NB4 (cell line): ENCODE measurements at regions not wholly inside any gene's neighbourhood (a gene's known extent, or its start where the extent isn't known, plus 50 kb on each side); places are given as distances from the start of the nearest gene placed in this dataset.

Source experiments
- DNase-seq: peaks from one replicate; pipeline ENCODE4 v3.0.0; 2010; ENCODE audit warnings: low read depth
- H3K4me3 ChIP-seq: one replicate; pipeline ENCODE4 v1.5.1; 2011; ENCODE audit warnings: mild to moderate bottlenecking, low read depth, low read length, moderate library complexity
- MYC ChIP-seq: IDR thresholded peaks from 2 replicates; pipeline ENCODE4 v1.6.1; 2011; ENCODE audit warnings: low read depth, low read length
- POLR2A ChIP-seq: IDR thresholded peaks from 2 replicates; pipeline ENCODE4 v1.6.1; 2011; ENCODE audit warnings: mild to moderate bottlenecking; ENCODE audit not compliant: insufficient read length; ENCODE audit errors: extremely low read depth
- TF ChIP-seq, protein P1 (sequence below): IDR thresholded peaks from one replicate; pipeline ENCODE4 v1.5.1; 2012; ENCODE audit warnings: low read depth, low read length
- TF ChIP-seq, protein P2 (sequence below): IDR thresholded peaks from 2 replicates; pipeline ENCODE4 v1.6.1; 2011; ENCODE audit warnings: low read depth, low read length

DNA sequence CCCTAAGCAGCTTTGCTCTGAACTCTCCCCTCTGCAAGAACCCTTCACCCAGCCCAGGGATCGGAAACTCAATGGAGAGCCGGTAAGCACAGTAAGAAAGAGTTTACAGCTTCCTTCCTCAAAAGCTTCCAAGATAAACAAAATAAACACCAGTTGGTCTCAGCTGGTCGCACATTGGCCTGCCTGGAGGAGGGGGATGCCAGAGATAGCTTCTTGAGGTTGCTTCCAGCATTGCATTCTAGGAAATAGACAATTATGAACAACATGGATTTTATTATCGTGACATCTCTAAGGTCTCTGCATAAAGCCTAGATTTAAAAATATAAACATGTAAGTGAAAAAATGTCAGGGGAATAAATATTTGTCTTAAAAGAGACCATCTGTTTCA is 141.5 kb upstream of the PKDCC start:
- TF ChIP-seq MYC (no peak), POLR2A (no peak)
- TF ChIP-seq, protein P1, sequence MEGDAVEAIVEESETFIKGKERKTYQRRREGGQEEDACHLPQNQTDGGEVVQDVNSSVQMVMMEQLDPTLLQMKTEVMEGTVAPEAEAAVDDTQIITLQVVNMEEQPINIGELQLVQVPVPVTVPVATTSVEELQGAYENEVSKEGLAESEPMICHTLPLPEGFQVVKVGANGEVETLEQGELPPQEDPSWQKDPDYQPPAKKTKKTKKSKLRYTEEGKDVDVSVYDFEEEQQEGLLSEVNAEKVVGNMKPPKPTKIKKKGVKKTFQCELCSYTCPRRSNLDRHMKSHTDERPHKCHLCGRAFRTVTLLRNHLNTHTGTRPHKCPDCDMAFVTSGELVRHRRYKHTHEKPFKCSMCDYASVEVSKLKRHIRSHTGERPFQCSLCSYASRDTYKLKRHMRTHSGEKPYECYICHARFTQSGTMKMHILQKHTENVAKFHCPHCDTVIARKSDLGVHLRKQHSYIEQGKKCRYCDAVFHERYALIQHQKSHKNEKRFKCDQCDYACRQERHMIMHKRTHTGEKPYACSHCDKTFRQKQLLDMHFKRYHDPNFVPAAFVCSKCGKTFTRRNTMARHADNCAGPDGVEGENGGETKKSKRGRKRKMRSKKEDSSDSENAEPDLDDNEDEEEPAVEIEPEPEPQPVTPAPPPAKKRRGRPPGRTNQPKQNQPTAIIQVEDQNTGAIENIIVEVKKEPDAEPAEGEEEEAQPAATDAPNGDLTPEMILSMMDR, result no peak
- TF ChIP-seq, protein P2, sequence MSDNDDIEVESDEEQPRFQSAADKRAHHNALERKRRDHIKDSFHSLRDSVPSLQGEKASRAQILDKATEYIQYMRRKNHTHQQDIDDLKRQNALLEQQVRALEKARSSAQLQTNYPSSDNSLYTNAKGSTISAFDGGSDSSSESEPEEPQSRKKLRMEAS, result no peak
- no peak for DNase-seq
- H3K4me3 ChIP-seq, result no peak overlapping the region

DNA sequence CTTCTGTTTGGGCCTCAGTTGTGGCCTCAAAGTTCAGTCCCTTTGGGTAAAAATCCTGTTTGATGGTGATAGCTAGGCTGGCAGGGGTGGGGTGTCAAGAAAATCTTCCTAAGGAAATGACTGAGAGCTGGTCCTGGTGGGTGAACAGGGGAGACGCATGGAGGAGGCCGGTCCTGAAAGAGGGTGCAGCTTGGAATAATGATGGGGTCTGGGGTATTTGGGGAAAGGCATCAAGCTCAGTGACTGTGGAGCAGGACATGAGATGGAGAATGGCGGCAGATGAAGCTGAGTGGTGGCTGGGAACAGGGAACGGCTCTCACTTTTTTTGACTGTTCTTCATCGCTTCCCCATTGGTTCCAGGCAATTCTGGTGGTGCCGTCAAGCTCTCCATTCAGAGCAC is 140.7 kb upstream of the PKDCC start:
- H3K4me3 ChIP-seq, result no peak overlapping the region
- DNase-seq, result no peak
- TF ChIP-seq, protein P1, result no peak
- TF ChIP-seq POLR2A, result no peak
- TF ChIP-seq, protein P2, result no peak
- TF ChIP-seq MYC, result no peak

DNA sequence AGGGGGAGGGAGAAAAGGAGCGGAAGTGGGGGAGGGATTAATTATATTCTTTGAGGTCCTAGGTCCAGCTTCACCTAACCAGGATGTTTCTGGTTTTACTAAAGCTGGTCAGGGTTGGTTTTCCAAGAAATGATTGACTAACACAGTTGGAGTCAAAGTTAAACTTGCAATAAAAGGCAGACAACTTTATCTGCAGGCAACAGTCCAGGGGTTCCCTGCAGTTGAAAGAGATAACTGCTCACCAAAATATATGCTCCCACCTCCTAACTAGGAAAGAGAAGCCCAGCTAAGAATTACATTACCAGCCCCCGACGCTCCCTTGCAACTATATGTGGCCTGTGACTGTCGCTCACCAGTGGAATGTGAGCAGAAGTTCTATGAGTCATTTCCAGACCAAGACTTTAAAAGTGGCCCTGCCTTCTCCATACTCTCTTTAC is 140.0 kb upstream of the PKDCC start:
- no peak for DNase-seq
- TF ChIP-seq MYC (no peak), POLR2A (no peak)
- TF ChIP-seq, protein P2, result no peak
- TF ChIP-seq, protein P1, result no peak
- H3K4me3 ChIP-seq, result no peak overlapping the region

DNA sequence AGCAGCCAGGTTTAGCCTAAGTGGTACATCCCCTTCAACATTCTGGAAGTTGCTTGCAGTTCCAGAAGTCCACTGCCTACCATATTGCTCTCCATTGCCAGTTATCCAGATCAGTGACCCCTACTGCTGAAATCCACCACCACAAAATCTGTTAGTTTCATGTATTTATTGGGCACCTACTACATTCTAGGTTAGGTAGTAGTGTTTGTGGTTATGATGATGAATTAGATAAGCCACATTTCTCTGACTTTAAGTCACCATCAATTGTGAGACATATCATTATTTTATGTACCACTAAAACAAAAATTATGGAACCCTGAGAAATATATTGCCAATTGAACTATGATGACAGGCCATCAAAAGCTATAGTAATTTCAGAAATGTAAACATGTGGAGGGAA is 139.5 kb upstream of the PKDCC start:
- H3K4me3 ChIP-seq, result no peak overlapping the region
- TF ChIP-seq, protein P2, result no peak
- no peak for DNase-seq

DNA sequence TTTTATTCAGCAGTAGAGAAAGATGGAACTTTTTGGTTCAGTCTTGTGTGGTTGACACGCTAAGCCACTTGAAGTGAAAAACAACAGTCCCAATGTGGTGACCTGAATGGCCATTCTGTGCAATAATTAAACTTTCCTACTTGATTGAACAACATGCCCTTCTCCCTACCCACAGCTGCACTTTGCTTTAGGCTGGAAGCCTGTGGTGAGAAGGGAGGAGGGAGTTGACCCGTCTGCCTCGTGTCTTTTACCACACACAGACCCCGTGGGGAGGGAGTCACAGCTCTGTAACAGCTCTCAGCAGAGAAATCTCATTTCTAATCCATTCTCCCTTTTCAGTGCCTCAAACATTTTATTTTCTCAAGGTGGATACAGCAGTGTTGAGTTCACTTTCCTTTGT is 138.2 kb upstream of the PKDCC start:
- TF ChIP-seq MYC (no peak), POLR2A (no peak)
- TF ChIP-seq, protein P1, result no peak
- TF ChIP-seq, protein P2, result no peak
- H3K4me3 ChIP-seq, result no peak overlapping the region
- no peak for DNase-seq

DNA sequence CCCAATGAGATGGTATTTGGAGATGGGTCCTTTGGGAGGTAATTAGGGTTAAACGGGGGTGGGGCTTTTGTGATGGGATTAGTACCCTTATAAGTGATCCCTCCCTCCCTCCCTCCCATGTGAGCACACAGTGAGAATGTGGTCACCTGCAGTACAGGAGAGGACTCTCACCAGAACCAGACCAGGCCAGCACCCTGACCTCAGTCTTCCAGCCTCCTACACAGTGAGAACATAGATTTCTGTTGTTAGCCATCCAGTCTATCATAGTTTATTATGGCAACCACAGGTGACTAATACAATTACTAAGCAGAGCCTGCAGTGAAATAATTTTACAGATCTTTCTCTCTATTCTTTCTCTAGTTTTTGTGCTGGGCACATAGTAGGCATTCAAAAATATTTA is 137.7 kb upstream of the PKDCC start:
- TF ChIP-seq MYC, result no peak
- TF ChIP-seq, protein P2, result no peak
- TF ChIP-seq, protein P1, result no peak
- no peak overlapping the region for H3K4me3 ChIP-seq
- no peak for DNase-seq
